Neutrophil (primary cell): ENCODE measurements at regions not wholly inside any gene's neighbourhood (a gene's known extent, or its start where the extent isn't known, plus 50 kb on each side); places are given as distances from the start of the nearest gene placed in this dataset.

ENCODE experiments used
- H3K27ac ChIP-seq: fragments of 200-600 bp; sonication (generic); 2 replicates; pipeline ENCODE4 v1.5.1; 2016; ENCODE audit warnings: mild to moderate bottlenecking, moderate library complexity
- H3K27me3 ChIP-seq: fragments of 200-600 bp; sonication (generic); 2 replicates; pipeline ENCODE4 v1.6.0; 2016; ENCODE audit warnings: mild to moderate bottlenecking
- H3K36me3 ChIP-seq: fragments of 200-600 bp; sonication (generic); 2 replicates; pipeline ENCODE4 v1.5.1; 2017
- H3K4me1 ChIP-seq, 2 experiments: fragments of 200-600 bp in 1 of 2; sonication (generic) in 1 of 2; 1 replicate in 1 of 2; 2 replicates in 1 of 2; pipeline versions ENCODE4 v1.5.1 to v1.6.1; 2013 to 2016; ENCODE audit warnings: low read depth in 1 of 2, low read length in 1 of 2, mild to moderate bottlenecking in 1 of 2, moderate library complexity in 1 of 2; ENCODE audit not compliant: control insufficient read depth in 1 of 2, insufficient read depth in 1 of 2
- H3K4me3 ChIP-seq, 2 experiments: fragments of 200-600 bp in 1 of 2; sonication (generic) in 1 of 2; 1 replicate in 1 of 2; 2 replicates in 1 of 2; pipeline ENCODE4 v1.5.1; 2013 to 2016; ENCODE audit warnings: low read depth in 1 of 2, low read length in 1 of 2, mild to moderate bottlenecking in 1 of 2, moderate library complexity in 1 of 2
- H3K9me3 ChIP-seq: fragments of 200-600 bp; sonication (generic); 2 replicates; pipeline ENCODE4 v1.5.1; 2016
- TF ChIP-seq, protein P1 (sequence below): fragments of 200-600 bp; sonication (generic); IDR thresholded peaks from 2 replicates; pipeline ENCODE4 v1.5.1; 2016; ENCODE audit warnings: antibody characterized with exemption

- Histone ChIP-seq H3K27ac (no peak overlapping the region), H3K36me3 (no peaks in the 10 kb centered on the region), H3K9me3 (no peaks in the 10 kb centered on the region), H3K4me1 (peaks cover 8 to 13% of the 10 kb centered on the region in 2 experiments), H3K27me3 (peaks cover 72% of the 10 kb centered on the region), H3K4me3 (peak overlapping the region; percentile 12 to 28)
- TF ChIP-seq, protein P1, sequence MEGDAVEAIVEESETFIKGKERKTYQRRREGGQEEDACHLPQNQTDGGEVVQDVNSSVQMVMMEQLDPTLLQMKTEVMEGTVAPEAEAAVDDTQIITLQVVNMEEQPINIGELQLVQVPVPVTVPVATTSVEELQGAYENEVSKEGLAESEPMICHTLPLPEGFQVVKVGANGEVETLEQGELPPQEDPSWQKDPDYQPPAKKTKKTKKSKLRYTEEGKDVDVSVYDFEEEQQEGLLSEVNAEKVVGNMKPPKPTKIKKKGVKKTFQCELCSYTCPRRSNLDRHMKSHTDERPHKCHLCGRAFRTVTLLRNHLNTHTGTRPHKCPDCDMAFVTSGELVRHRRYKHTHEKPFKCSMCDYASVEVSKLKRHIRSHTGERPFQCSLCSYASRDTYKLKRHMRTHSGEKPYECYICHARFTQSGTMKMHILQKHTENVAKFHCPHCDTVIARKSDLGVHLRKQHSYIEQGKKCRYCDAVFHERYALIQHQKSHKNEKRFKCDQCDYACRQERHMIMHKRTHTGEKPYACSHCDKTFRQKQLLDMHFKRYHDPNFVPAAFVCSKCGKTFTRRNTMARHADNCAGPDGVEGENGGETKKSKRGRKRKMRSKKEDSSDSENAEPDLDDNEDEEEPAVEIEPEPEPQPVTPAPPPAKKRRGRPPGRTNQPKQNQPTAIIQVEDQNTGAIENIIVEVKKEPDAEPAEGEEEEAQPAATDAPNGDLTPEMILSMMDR = no peak
Measured at GRCh38 chr9:121550041-121550440, 50.4 kb upstream of the GGTA1 start.

GRCh38 chr9:121550569-121551512 lies 51.2 kb upstream of the GGTA1 start:
- peak overlapping the region; percentile 12 to 28 for H3K4me3 ChIP-seq
- peaks cover 7 to 11% of the 10 kb centered on the region in 2 experiments for H3K4me1 ChIP-seq
- H3K9me3 ChIP-seq = no peaks in the 10 kb centered on the region
- H3K27ac ChIP-seq = no peak overlapping the region
- H3K36me3 ChIP-seq = no peaks in the 10 kb centered on the region
- TF ChIP-seq, protein P1 = peak; percentile 86
- H3K27me3 ChIP-seq = peaks cover 72% of the 10 kb centered on the region

DNA sequence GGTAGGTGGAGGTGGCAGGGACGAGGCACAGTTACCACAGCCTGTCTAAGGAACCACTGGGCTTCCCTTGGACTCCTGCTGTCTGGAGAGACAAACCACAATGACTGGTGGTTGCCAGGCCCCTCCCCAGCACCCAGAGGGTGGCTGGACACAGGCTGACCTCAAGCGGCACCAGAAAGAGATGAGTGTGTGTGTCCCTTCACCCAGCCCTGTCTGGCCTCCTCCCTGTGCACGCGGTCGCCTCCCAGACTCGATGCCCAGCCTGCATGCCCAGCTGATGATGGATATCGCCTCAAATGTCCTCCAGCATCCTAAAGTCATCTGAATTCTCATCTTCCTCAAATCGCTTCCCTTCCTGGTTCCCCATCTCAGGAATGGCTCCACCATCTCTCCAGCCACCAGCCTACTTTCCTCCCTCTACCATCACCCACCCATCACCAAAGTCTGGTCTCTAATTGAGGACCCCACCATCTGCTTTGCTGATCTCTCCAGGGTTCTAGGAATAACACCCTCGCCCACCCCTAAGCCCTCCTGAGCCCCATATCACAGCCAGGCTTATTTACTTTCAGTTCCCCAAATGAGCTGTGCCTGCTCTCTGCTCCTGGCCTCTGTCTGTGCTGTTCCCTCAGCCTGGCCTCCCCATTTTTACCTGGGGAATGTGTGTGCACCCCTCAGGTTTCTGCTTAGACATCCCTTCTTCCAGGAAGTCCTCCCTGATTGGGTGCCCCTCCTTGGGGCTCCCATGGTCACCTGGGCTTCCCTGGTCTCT lies 52.5 kb upstream of the GGTA1 start:
- Histone ChIP-seq H3K27me3 (peaks cover 72% of the 10 kb centered on the region), H3K27ac (no peak overlapping the region), H3K36me3 (no peaks in the 10 kb centered on the region), H3K9me3 (no peaks in the 10 kb centered on the region), H3K4me3 (no peak overlapping the region), H3K4me1 (peaks cover 2 to 7% of the 10 kb centered on the region in 2 experiments)
- TF ChIP-seq, protein P1 = no peak

- TF ChIP-seq, protein P1 = no peak
- Histone ChIP-seq H3K9me3 (no peaks in the 10 kb centered on the region), H3K36me3 (no peaks in the 10 kb centered on the region), H3K27me3 (peaks cover 58% of the 10 kb centered on the region), H3K4me1 (peaks cover 3 to 10% of the 10 kb centered on the region in 2 experiments), H3K4me3 (no peak overlapping the region), H3K27ac (no peak overlapping the region)
Measured at GRCh38 chr9:121556082-121556481, 56.4 kb upstream of the GGTA1 start.

DNA sequence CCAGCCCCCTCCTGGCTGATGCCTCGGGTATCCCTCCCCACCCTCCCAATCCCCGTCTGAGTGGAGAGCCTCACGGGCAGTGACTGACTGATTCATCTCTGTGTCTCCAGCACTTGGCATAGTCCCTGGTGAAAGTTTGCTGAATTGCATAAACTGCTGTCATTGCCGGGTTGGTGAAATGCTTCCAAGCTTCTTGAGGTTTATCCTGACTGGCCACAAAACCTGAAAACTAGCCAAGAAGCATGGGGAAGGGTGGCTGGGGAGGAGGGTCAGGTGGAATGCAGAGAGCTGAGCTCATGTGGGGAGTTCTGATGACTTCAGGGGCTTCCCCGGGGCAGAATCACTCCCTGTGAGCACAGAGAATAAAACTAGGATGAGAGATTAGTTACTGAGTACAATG lies 56.9 kb upstream of the GGTA1 start:
- Histone ChIP-seq H3K4me1 (peaks cover 3 to 10% of the 10 kb centered on the region in 2 experiments), H3K4me3 (no peak overlapping the region), H3K27ac (no peak overlapping the region), H3K36me3 (no peaks in the 10 kb centered on the region), H3K27me3 (peaks cover 53% of the 10 kb centered on the region), H3K9me3 (no peaks in the 10 kb centered on the region)
- TF ChIP-seq, protein P1 = no peak
